NCI-H2029 (cell line): ENCODE measurements at regions not wholly inside any gene's neighbourhood (a gene's known extent, or its start where the extent isn't known, plus 50 kb on each side); places are given as distances from the start of the nearest gene placed in this dataset.

Experiments used
- DNase-seq: peaks from one replicate; lab custom pipeline; 2025; lab: John Stamatoyannopoulos, UW

DNA sequence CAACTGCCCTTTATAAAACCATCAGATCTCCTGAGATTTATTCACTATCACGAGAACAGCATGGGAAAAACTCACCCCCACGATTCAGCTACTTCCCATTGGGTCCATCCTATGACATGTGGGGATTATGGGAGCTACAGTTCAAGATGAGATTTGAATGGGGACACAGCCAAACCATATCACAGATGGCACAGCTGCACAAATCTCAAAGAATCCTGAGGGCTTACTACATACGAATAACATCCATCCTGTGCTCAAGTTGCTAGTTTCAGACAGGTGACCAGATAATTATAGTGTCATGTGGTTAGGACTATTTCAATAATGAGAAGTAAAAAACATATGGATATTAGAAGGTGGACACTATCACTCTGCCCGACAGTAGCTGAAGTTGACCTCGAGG lies 211.2 kb downstream of the NUAK1 start:
- DNase-seq: no peak

GRCh38 chr12:105928436-105928835 lies 210.3 kb downstream of the NUAK1 start:
- peak; percentile 95 for DNase-seq

- DNase-seq: no peak
Measured at GRCh38 chr12:105929192-105929591, 209.6 kb downstream of the NUAK1 start.

DNA sequence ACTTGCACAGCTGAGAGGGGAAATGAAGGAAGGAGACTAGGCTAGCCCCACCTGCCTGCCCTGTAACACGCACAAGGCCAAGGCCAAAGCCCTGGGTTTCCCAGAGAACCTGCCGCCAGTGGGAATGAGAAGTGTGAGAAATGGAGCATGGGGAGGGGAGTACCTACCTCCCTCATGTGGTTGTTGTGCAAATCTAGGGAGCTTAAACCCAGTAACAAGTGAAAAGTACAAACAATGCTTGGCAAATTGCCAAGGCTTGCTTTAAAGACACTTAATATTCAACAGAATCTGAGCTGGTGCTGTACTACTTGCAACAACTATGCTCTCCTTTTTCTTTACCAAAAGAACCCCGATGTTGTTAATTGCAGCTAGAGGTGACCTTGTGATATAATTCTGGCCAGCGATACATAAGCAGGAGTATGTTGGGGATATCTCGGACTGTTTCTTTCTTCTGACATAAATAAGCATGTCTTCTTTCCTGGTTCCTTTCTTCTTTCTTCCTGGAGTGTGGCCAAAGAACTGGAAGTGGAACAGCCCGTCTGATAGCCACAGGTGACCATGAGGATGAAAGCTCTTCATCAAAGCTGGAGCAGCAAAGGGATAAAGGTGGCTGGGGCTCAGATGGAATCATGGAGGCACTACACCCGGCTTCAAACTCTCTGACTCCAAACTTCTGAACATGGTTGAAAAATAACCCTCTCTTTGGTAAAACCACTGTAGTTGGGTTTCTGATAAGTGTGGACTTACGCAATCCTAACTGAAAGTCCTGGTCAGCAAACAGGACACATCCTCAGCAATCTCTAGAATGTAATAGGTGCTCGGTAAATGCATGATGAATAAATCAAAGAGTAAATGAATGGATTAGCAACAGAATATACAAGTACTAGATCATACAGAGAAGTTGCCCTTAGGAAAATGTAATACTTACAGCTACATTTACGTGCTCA lies 207.9 kb downstream of the NUAK1 start:
- no peak for DNase-seq

- DNase-seq: no peak
Measured at GRCh38 chr12:105931762-105932570, 206.8 kb downstream of the NUAK1 start.

DNA sequence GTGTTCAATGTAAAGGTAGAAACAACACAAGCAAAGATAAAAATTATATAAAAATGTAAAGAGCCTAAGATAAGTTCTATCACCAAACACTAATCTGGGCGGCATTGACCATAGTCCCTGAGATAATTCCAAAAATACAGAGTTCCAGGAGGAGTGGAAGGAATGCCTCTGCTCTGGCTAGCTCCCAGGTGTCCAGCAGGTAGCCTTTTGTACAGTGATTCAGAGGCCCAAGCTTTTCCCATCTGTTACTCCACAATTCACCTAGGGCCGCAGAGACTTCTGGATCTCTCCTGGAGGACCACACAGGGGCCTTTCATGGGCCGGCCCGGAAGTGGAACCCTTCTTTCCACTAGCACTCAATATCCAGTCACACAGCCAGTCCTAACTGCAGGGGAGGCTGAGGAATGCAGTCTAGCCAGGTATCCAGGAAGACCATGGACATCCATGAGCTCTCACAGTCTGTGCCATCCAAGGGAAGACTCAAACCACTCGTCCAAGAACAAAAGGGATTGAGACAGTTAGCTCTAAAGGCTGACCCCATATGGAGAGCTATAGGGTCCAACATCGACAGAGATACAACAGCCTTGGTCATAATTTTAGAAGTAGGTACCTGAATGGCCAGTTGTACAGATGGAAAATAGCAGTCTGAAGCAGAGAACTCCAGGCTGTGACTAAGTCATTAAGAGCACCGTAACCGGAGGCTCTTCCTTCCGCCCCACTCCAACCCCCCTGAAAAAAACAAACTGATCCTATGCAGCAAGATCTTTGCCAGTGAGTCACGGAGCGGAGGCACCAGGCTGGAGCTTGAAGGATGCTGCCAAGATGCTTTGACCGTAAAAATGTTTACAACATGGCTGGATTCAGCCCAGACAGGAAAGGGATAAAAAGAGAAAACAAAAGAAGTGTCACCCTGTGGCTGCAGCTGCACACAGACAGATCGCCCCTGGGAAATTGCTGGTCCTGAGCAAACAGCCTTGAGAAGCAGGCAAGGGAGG lies 204.8 kb downstream of the NUAK1 start:
- DNase-seq: peak; percentile 48

- no peak for DNase-seq
Measured at GRCh38 chr12:105935106-105935505, 203.6 kb downstream of the NUAK1 start.

DNA sequence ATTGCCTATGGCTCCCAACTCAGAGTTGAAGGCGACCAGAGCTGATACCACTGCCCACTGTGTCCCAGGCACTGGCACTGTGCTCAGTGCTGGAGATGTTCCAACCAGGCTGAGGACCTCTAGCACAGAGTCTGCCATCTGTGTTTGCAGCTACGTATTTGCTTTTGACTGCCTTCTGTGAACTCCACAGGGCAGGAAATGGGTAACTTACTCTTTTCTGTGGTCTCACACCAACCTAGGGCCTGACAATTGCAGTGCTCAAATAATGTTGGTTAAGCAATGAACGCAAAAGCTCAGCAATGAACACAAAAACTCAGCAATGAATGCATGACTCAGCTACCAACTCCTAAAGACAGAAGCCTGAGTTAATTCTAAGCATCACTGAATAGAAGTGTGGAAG lies 202.8 kb downstream of the NUAK1 start:
- no peak for DNase-seq

GRCh38 chr12:105936496-105936895 lies 202.3 kb downstream of the NUAK1 start:
- DNase-seq: no peak

DNA sequence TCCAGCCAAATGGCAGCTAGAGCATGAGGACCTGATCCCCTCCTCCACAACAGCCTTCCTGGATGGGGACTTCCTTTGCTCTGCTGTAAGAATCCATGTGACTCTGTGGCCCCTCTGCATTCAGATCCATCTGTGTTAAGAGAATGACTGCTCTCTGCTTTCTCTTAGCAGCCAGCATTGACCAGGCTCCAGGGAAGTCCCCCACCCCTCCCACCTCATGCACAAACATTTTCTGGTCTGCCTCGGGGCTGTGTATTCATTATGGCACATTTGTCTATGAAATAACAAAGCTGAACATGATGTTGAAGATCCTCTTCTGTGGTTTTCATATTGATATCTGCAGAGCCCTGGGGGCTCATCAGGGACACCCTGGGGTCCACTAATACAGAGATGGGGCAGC lies 201.7 kb downstream of the NUAK1 start:
- no peak for DNase-seq

DNA sequence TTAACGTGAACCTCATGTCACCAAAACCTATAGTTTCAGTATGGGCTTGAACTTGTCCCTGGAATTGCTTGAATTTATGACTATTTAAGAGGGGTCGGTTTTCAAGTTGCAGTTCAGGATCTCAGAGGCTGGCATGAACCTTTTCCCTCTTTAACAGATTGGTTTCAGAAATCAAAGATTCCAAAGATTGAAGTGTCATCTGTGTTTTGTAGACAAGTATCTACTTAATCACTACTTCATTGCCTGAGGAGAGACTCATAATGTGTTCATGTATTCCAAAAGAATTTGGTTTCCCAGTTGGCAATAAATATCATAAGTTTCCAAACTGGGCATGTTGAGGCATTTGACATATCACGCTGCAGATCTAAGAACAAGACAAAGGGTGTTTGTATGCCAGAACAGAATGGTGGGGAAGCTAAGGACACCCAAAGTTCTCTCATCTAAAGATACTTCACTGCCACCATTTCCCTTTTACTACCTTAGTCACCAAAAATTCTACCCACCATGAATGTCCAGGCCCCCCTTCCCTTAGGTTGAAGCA lies 199.5 kb downstream of the NUAK1 start:
- no peak for DNase-seq

GRCh38 chr12:105942281-105942680 lies 196.5 kb downstream of the NUAK1 start:
- DNase-seq: no peak

DNA sequence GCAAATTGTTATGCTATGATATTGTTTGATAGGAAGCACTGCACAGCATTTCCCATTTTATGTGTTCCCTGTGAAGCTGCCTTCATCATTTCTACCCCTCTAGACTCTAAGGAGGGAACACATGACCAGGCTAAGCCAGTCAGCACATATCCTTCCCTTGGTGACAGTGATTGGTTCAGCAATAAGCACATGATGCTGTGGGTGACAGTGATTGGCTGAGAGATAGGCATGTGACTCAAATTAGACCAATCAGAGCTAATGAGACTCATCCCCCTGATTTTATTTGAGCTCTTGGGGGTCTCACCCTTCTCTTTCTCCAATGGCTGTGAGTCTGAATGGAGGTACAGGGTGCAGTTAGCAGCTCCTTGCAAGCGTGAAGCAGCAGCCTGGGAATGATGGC lies 195.2 kb downstream of the NUAK1 start:
- DNase-seq: no peak

GRCh38 chr12:105944628-105945027 lies 194.1 kb downstream of the NUAK1 start:
- no peak for DNase-seq

DNA sequence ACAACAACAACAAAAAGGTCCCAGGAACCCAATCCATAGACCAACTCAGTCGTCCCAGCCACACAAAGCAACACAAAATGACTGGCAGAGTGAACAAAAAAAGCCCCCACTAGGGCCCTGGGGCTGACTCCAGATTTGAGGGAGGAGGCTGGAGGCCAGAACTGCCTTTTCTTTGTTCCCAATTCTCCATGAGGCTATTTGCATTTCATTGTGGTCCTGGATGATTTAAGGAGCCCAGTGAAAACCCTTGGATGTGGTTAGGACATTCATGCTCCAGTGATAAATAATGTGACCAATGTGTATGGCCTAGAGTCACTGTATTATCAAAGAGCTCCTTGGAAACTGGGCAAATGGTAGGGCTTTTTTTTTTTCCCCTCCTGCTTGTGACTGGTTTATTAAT lies 192.9 kb downstream of the NUAK1 start:
- DNase-seq: no peak

GRCh38 chr12:105946493-105946901 lies 192.3 kb downstream of the NUAK1 start:
- no peak for DNase-seq

DNA sequence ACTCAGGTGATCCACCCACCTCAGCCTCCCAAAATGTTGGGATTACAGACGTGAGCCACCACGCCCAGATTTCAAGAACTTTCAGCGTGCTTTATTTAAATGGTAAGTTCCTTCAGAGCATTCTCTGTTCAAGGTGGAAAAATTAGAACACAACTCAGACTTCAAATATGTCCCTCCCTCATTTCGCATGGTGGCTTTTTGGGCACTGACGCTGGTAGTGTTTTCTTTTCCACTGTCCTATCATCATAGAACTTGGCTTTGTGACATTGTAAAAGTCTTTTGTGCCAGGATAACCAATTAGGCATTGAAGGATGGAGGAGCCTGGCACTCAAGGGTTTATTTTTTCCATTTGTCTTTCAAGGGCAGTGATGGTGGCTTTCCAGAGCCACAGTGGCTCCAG lies 190.8 kb downstream of the NUAK1 start:
- no peak for DNase-seq

DNA sequence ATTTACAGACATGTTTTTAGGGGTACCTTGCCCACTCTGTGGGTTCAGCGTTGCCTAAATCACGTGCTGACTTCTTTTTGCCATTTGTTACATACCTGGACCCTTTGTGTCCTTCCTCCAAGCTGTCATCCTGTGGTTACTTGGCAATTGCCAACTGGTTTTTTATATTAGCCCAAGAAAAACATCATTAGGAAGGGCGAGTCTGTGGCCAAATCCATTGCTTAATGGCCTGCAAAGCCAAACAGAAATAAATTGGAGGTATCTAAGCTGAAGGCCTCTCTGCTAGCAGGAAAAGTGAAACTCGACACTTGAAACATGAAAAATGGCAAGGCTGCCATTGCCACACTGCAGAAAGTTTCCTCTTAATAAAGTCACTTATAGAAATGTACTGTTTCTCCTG lies 190.4 kb downstream of the NUAK1 start:
- peak; percentile 23 for DNase-seq

DNA sequence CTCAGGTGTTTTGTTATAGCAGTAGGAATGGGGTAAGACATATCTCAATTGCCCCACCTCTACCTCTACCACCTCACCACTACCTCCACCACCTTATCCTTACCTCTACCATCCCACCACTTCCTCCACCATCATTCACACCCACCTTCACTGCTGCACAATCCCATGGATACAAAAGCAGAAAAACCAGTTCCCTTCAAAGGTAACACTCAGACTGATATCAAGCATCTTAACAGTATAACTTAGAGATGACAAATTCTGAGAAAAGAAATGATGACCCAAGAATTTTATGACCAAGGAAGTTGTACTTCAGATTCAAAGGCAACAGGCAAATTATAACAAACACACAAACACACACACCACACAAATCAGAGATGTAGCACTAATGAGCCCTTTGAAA lies 189.4 kb downstream of the NUAK1 start:
- no peak for DNase-seq

DNA sequence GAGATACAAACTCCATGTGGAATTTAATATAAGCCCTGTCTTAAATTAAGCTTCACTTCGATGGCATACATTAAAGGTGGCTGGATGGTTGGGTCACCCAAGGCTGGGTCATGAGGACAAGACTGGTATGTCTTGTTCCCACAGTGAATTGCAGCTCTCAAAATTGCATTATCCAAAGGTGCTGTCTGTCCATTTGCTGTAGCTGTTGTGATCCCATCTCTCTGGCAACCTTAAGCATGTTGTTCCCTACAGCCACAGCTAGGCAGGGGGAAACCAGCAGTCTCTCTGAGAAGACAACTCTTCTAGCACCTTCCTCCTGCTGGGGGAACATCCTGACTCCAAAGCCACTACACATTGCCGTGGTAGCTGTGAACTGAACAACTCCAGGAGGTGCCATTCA lies 187.0 kb downstream of the NUAK1 start:
- no peak for DNase-seq
